ENCODE measurements at regions not wholly inside any gene's neighbourhood (a gene's known extent, or its start where the extent isn't known, plus 50 kb on each side); places are given as distances from the start of the nearest gene placed in this dataset.

DNA sequence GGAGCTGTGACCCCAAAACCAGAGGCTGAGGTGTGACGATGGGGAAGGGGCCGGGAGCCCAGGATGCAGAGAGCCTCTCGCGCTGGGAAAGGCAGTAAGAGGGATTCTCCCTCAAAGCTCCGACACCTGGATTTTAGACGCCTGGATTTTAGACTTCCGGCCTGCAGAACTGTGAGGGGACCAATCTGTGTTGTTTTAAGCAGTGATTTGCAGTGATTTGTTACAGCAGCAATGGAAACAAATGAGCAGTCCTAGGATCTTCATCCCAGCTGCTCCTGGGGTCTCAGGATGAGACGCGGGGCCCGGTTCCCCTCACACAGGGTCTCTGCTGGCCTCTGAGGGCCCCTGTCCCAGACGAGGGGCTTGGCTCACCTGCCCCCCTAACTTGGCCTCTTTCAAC lies 365.5 kb downstream of the THBS2 start:
- DNase-seq (ENCODE audit: extremely low spot score), result no peak
- ChIA-PET POLR2A (no interaction called here), CTCF (interaction anchor here (1.3 kb wide), 1 partner anchor 10 kb away, joined by 3 read pairs; no protein-coding TSS in a partner anchor)
- TF ChIP-seq, protein P1, sequence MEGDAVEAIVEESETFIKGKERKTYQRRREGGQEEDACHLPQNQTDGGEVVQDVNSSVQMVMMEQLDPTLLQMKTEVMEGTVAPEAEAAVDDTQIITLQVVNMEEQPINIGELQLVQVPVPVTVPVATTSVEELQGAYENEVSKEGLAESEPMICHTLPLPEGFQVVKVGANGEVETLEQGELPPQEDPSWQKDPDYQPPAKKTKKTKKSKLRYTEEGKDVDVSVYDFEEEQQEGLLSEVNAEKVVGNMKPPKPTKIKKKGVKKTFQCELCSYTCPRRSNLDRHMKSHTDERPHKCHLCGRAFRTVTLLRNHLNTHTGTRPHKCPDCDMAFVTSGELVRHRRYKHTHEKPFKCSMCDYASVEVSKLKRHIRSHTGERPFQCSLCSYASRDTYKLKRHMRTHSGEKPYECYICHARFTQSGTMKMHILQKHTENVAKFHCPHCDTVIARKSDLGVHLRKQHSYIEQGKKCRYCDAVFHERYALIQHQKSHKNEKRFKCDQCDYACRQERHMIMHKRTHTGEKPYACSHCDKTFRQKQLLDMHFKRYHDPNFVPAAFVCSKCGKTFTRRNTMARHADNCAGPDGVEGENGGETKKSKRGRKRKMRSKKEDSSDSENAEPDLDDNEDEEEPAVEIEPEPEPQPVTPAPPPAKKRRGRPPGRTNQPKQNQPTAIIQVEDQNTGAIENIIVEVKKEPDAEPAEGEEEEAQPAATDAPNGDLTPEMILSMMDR (IDR thresholded peaks at IDR 0.05; ENCODE audit: control extremely low read depth, extremely low read depth, low read depth, missing control alignments), result no peak

DNA sequence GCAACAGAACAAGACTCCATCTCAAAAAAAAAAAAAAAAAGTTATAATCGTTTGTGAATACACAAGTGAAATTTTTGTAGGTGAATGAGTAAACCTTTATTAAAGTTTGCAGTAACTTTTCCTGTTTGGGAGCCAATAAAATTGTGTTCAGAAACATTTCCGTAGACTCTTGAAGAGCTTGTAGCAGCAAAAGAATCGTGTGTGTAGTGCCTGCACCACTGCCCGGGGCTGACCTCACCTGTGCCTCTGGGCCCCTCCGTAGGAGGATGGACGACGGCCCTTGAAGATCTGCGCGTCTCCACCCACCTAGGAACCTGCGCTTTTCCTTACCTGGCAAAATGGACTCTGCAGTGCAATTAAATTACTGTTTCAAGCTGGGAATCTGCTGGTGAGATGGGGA lies 366.0 kb downstream of the THBS2 start:
- POLR2A ChIA-PET, result no interaction called here
- no peak for DNase-seq (ENCODE audit: extremely low spot score)
- TF ChIP-seq, protein P1 (IDR thresholded peaks at IDR 0.05; ENCODE audit: control extremely low read depth, extremely low read depth, low read depth, missing control alignments), result no peak
- CTCF ChIA-PET, result interaction anchor here (1.3 kb wide), 1 partner anchor 11 kb away, joined by 3 read pairs; no protein-coding TSS in a partner anchor

GRCh38 chr6:168886964-168887363 lies 366.7 kb downstream of the THBS2 start:
- POLR2A ChIA-PET, result no interaction called here
- TF ChIP-seq, protein P1 (IDR thresholded peaks at IDR 0.05; ENCODE audit: control extremely low read depth, extremely low read depth, low read depth, missing control alignments), result no peak
- CTCF ChIA-PET, result interaction anchor here (1.3 kb wide), 1 partner anchor 12 kb away, joined by 3 read pairs; no protein-coding TSS in a partner anchor
- no peak for DNase-seq (ENCODE audit: extremely low spot score)

DNA sequence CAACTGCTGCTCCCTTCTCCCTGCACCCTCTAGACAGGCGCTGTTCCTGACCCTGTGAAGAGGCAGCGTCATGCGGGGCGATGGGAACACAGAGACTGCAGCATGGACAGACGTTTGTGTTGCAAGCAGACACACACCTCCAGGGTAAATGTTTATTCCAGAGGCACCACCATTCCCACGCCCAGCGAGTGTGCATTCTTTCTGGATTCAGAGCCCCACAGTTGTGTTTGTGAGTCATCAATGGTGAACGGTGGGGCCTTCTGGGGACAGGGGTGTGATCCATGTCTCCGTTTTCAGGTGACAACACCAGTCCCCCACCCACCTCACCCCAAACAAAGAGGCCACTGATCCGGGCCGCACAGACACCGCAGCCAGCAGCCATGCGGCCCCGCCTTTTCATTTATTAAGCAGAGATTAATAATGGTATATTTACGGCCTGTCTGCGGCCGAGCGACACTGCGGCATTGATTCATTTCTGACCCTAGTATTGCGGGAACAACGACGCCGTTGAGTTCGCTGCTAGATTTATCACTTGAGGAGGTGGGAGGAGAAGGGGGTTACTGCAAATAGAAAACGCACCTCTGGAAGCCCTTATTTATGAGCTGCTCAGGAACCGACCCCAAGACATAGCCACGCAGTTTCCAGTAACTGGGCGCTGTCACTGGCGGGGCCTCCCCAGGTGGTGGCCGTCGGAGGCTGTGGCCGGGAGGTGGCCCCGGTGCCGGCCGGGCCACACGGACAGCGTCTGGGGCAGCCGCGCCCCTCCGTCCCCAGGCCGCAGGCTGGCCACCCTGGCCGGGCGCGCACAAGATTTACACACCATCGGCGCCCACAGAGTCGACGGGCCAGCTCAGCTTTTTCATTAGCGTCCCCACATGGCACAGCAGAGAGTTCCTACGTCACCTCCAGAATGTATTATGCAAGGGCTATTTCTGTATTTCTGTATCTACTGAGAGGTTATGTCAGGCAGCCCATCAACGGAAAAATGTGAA lies 367.6 kb downstream of the THBS2 start:
- ChIA-PET POLR2A (no interaction called here), CTCF (no interaction called here)
- DNase-seq (ENCODE audit: extremely low spot score), result no peak
- TF ChIP-seq, protein P1 (IDR thresholded peaks at IDR 0.05; ENCODE audit: control extremely low read depth, extremely low read depth, low read depth, missing control alignments), result no peak

GRCh38 chr6:168885196-168885595 lies 368.4 kb downstream of the THBS2 start:
- DNase-seq (ENCODE audit: extremely low spot score), result no peak
- CTCF ChIA-PET, result no interaction called here
- TF ChIP-seq, protein P1 (IDR thresholded peaks at IDR 0.05; ENCODE audit: control extremely low read depth, extremely low read depth, low read depth, missing control alignments), result no peak
- POLR2A ChIA-PET, result no interaction called here

- TF ChIP-seq, protein P1 (IDR thresholded peaks at IDR 0.05; ENCODE audit: control extremely low read depth, extremely low read depth, low read depth, missing control alignments), result peak; percentile 57
- POLR2A ChIA-PET, result no interaction called here
- CTCF ChIA-PET, result no interaction called here
- peak; percentile 72 for DNase-seq (ENCODE audit: extremely low spot score)
These were observed 369.0 kb downstream of the THBS2 start for GRCh38 chr6:168884646-168885086.

Data from GM10248 (cell line).